IPS-NIHi7 (cell line): ENCODE measurements at regions not wholly inside any gene's neighbourhood (a gene's known extent, or its start where the extent isn't known, plus 50 kb on each side); places are given as distances from the start of the nearest gene placed in this dataset.

Experiments used
- DNase-seq: peaks from one replicate; pipeline ENCODE4 v3.0.0; 2012; ENCODE audit warnings: mixed read lengths; ENCODE audit errors: extremely low spot score

GRCh38 chr3:146912241-146913015 is 307.3 kb upstream of the PLSCR5 start:
- no peak for DNase-seq

DNA sequence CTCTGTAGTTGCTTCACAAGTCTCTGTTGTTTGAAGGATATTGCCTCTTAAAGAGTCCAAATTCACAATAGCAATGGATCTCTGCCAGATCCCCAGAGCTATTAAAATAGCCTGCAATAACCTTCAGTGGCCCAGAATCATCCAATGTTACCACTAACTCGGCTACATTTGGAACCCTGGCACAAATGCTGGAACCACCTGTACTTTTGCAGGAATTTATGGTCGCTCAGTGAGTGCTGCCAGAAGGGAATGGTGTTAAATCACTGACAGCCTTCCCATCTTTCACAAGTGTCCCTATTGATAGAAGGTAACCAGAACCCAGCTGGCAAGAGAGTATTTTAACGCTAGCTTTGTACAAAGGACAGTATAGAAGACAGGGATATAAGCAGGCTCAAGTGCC is 298.8 kb upstream of the PLSCR5 start:
- no peak for DNase-seq

DNA sequence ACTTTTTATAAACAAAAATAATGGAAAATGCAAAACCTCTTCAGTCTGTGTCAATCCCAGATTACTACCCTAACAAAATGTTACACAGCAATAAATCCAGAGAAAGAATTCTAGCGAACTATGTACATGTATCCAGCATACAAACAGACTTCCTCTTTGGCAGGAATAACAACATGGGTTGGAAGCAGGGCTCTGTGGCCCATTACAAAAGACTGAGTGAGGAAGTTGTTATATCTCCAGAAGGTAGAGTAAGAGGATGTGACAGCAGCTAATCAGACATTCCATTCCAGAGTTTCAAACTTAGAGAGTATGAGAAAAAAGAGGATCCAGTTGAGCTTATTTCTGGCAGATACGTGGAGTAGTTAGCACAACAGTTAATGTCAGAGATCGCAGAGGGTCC is 294.0 kb upstream of the PLSCR5 start:
- no peak for DNase-seq

- no peak for DNase-seq
Observed at GRCh38 chr3:146896711-146897110, 291.6 kb upstream of the PLSCR5 start.

DNA sequence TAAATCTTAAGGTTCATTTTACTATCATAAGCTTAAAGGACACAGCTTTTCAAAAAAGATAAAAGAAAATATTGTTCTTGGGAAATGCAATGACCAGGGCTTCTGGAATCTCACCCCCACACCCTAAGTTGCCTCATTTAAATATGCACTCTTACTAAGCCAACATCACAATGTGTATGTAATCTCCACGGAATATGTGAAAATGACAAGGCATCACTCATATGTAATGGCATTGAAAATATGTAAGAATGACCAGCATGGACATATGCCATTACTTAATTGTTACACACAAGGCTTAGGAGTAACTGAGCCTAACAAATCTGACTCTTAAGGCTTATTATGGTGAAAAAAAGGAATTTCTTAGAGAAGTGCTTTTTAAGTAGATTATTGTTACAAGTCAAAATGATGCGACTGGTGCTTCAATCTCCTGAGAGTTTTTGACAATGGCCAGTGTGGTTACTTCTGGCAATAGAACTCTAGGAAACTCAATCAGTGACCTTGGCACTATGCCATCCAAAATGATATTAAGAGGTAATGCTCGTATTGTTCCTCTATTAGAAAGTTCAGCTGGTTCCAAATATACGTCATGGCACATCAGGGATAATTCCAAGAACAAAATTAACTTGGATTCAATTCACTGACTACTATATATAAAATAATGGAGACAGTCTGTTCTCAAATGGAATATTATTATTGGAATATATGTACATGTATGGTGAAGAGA is 290.0 kb upstream of the PLSCR5 start:
- DNase-seq: no peak

- no peak for DNase-seq
Observed at GRCh38 chr3:146894406-146894805, 289.3 kb upstream of the PLSCR5 start.

GRCh38 chr3:146892041-146892440 is 286.9 kb upstream of the PLSCR5 start:
- DNase-seq: no peak

DNA sequence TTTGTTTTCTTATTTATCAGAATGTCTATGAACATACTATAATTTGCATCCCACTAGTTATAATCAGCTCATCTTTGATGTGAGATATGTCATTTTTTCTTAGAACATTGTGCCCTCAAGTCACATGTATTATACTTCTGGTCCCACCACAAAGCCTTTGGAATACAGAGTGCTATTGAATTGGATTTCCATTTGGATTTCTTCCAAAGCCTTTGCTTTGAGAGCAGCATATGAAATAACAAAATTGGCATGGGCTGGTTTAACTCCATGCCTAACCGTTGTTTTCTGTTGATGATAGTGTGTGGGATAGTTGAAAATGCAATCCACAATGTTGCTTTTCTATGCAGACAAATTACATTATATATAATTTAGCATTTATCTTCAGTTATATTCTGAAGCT is 284.5 kb upstream of the PLSCR5 start:
- no peak for DNase-seq

DNA sequence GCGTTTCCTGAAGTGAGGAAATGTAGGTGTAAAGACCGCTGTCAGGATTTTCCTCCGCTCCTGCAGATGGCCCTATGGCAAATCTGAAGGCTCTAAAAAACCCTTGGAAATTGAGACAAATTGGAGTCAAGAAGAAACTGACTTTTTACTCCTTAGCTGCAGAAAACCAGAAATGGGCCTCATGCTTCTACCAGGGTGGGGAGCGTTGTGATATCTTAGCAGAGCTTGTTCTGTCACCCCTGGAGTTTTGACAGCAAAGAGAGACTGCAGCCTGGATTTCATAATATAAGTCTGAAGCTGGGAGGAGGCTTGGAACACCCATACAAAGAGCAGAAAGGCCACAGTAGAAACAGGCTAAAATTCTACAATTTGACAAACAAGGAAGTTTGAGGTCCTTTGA is 283.0 kb upstream of the PLSCR5 start:
- DNase-seq: no peak

GRCh38 chr3:146884721-146885120 is 279.6 kb upstream of the PLSCR5 start:
- DNase-seq: no peak

DNA sequence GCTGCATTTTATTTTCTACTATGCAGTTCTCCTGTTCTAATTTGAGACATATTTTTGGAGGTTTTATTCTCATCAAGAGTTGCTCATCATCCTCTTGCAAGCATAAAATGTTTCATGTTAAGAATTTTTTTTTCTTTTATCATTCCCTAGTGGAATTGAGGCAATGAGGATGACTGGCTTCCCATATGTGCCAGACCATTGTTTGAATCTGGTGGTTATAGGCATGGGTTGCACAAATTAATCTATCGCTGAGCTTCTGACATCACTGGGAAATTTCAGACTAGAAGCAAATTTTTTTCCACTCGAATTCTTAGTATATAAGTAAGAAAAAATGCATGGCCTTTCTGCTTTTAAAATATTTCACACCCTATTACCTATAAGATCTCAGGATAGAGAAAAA is 279.1 kb upstream of the PLSCR5 start:
- no peak for DNase-seq

DNA sequence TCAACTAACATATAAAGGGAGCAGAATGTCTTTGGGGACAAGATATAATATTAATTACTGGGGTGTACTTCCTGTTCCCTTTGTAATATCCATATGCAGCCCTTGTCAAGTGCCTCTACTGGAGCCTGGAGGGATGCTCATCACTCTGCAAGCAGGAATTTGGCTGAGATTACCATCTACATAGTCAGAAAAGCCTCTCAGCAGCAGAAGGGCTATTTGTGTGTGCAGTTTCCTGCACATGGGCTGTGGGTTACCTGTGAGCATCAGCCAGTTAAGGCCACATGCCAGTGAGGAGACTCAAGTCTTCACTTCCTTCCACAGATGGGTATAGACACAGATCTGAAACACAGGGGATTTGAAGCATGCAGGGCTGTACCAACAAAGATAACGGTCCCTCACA is 278.1 kb upstream of the PLSCR5 start:
- DNase-seq: no peak

DNA sequence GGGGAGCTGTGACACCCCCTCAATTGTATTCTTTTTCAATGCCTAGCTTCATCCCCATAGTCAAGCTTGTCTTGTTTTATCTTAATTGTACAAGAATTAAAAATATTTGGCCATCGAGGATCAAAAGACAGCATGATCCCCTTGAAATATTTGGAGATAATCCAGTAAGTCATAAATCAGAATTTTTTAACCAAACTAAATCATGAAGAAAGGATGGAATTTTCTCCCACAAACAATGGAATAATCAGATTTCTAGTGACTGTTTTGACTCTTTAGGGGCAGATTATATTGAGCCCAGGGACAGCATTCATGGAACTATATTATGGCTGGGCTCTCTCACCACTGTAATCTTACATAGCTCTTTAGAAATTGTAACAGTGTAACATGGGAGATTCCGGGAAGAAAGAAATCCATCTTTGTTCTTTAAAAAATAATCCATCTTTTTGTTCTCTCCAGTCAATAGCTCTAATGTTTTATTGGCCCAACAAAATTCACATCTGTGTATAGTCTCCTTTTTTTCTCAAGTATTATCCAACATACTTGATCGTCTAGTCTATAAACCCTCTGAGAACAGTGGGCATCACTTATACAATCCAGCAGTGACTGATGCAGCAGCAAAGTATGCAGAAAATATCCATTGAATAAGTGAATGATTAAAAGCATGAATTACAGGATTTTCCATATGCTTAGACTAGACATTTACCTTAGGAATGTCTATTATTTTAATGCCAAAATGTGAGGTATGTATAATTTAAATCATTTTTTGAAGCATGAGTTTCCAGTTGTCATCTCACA is 277.0 kb upstream of the PLSCR5 start:
- no peak for DNase-seq

GRCh38 chr3:146881356-146881755 is 276.2 kb upstream of the PLSCR5 start:
- DNase-seq: no peak

DNA sequence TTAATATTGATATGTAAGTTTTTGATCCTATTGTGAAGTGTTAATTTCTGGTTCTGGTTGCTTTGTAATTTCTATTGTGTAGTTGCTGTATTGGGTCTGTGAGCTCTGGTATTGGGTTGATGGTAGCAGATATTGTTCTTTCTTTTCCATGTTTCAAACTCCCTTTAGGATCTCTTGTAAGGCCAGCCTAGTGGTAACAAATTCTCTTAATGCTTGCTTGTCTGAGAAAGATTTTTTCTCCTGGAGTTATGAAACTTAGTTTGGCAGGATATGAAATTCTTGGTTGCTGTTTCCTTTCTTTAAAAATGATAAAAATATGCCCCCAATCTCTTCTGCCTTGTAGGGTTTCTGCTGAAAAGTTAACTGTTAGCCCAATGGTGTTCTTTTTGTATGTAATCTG is 268.6 kb upstream of the PLSCR5 start:
- no peak for DNase-seq

DNA sequence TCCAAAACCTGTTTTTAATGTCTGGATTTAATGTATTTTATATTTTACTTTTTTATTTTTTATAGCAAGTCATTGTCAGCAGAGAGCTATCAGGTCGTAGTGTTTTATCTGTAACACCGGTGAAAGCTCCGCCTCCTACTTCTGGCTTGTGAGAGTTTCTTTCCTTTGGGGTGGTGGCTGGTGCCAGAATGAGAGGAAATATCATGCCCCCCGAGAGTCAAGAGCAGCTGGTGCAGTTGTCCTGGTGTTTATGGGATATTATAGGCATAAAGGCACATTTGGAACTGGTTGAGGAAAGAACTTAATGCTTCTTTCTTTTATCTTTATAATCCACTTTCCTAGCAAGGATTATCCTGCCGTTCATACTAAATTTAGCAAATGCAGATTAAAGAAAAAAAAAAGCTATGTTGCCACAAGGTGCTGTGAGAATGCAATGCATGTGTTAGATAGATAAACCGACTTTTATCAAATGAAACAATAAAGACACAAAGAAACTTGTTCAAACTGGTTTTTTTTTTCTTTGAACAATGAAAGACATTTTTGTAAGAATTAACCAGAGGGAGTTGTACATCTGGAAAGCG is 260.1 kb upstream of the PLSCR5 start:
- no peak for DNase-seq

GRCh38 chr3:146861262-146861661 is 256.1 kb upstream of the PLSCR5 start:
- no peak for DNase-seq

GRCh38 chr3:146854523-146854922 is 249.4 kb upstream of the PLSCR5 start:
- DNase-seq: no peak

- DNase-seq: no peak
Observed at GRCh38 chr3:146851665-146852064, 246.5 kb upstream of the PLSCR5 start.

DNA sequence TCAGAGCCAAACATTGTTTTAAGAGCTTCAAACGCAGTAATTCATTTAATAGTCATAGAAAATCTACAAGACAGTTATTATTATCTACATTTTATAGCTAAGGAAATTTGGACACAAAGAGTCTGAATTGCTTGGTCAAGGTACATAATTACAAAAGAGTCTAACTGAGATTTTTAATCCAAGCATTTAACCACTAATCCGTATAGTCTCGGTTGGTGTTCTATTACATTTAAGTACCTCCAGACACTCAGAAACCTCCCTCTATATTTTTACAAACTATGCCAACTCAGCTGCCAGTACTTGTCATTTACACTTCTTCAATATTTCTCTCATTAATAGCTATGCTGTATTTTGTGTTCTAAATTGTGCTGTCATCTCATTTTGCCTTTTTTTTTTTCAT is 240.2 kb upstream of the PLSCR5 start:
- no peak for DNase-seq

- no peak for DNase-seq
Observed at GRCh38 chr3:146843476-146843875, 238.3 kb upstream of the PLSCR5 start.

DNA sequence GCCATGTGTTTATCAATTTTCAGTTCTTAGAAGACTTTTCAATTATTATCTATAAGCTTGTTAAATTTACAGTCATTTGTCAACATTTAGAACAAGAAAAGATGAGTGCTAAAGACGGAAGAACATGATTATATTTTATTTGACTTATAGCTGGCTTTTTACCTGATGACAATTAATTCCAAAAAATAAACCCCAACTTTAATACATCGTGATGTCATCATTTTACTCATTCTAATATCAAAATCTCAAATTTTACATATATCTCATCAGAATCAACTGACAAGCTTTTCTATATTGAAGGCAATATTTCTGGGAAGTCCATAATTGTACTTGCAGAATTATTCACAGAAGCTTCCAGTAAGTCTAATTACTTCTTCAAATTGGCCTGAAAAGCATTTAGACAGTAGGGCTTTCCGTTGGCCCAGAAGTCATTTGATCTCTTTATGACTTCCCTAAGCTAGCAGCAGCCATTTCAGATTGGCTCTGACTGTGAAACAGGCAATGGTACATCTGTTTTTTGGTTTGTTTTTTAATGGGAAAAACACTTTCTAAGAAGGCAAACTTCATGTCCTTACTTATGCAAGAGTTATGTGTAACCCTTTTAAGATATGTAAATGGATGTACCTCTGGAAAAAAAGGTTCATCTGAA is 234.7 kb upstream of the PLSCR5 start:
- no peak for DNase-seq
